ENCODE measurements at regions not wholly inside any gene's neighbourhood (a gene's known extent, or its start where the extent isn't known, plus 50 kb on each side); places are given as distances from the start of the nearest gene placed in this dataset.

DNA sequence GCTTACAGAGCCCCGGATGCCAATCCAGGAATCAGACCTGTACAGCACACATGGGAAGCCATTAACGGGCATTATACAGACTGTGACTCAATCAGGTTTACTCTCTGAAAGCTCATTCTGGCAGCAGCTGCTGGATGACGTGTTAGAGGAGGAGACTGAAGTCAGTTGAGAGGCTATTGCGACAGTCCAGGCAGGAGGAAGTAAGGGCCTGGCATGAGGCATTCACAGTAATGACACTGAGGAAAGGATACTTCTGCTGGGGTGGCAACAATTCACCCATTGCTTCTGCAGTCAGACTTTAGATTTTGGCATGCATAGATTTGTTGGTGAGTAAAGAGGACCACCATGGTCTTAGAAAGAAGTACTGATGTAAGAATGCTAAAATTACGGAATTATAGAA, 151.0 kb upstream of the HEY2 start:
- TF ChIP-seq GTF2F1 (IDR thresholded peaks at IDR 0.05; ENCODE audit: low read depth, low read length) (no peak), SIX5 (IDR thresholded peaks at IDR 0.05; ENCODE audit: borderline replicate concordance in 1 of 2, insufficient read depth in 1 of 2, low read depth in 1 of 2, low read length in 2 of 2) (no peak), HCFC1 (IDR thresholded peaks at IDR 0.05; ENCODE audit: low read depth, low read length) (no peak), HEY1 (CRISPR knock-in tag; IDR thresholded peaks at IDR 0.05; ENCODE audit: borderline replicate concordance) (no peak), GATAD2B (IDR thresholded peaks at IDR 0.05; ENCODE audit: borderline replicate concordance) (no peak), POLR2A (conservative IDR thresholded peaks at IDR 0.05) (no peak), SREBF1 (IDR thresholded peaks at IDR 0.05; ENCODE audit: borderline replicate concordance, low read depth, low read length) (no peak)
- TF ChIP-seq, protein P1, sequence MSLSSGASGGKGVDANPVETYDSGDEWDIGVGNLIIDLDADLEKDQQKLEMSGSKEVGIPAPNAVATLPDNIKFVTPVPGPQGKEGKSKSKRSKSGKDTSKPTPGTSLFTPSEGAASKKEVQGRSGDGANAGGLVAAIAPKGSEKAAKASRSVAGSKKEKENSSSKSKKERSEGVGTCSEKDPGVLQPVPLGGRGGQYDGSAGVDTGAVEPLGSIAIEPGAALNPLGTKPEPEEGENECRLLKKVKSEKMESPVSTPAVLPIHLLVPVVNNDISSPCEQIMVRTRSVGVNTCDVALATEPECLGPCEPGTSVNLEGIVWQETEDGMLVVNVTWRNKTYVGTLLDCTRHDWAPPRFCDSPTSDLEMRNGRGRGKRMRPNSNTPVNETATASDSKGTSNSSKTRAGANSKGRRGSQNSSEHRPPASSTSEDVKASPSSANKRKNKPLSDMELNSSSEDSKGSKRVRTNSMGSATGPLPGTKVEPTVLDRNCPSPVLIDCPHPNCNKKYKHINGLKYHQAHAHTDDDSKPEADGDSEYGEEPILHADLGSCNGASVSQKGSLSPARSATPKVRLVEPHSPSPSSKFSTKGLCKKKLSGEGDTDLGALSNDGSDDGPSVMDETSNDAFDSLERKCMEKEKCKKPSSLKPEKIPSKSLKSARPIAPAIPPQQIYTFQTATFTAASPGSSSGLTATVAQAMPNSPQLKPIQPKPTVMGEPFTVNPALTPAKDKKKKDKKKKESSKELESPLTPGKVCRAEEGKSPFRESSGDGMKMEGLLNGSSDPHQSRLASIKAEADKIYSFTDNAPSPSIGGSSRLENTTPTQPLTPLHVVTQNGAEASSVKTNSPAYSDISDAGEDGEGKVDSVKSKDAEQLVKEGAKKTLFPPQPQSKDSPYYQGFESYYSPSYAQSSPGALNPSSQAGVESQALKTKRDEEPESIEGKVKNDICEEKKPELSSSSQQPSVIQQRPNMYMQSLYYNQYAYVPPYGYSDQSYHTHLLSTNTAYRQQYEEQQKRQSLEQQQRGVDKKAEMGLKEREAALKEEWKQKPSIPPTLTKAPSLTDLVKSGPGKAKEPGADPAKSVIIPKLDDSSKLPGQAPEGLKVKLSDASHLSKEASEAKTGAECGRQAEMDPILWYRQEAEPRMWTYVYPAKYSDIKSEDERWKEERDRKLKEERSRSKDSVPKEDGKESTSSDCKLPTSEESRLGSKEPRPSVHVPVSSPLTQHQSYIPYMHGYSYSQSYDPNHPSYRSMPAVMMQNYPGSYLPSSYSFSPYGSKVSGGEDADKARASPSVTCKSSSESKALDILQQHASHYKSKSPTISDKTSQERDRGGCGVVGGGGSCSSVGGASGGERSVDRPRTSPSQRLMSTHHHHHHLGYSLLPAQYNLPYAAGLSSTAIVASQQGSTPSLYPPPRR (CRISPR knock-in tag; IDR thresholded peaks at IDR 0.05; ENCODE audit: borderline replicate concordance): no peak
- TF ChIP-seq, protein P2, sequence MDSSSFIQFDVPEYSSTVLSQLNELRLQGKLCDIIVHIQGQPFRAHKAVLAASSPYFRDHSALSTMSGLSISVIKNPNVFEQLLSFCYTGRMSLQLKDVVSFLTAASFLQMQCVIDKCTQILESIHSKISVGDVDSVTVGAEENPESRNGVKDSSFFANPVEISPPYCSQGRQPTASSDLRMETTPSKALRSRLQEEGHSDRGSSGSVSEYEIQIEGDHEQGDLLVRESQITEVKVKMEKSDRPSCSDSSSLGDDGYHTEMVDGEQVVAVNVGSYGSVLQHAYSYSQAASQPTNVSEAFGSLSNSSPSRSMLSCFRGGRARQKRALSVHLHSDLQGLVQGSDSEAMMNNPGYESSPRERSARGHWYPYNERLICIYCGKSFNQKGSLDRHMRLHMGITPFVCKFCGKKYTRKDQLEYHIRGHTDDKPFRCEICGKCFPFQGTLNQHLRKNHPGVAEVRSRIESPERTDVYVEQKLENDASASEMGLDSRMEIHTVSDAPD (CRISPR knock-in tag; IDR thresholded peaks at IDR 0.05): no peak
- TF ChIP-seq, protein P3, sequence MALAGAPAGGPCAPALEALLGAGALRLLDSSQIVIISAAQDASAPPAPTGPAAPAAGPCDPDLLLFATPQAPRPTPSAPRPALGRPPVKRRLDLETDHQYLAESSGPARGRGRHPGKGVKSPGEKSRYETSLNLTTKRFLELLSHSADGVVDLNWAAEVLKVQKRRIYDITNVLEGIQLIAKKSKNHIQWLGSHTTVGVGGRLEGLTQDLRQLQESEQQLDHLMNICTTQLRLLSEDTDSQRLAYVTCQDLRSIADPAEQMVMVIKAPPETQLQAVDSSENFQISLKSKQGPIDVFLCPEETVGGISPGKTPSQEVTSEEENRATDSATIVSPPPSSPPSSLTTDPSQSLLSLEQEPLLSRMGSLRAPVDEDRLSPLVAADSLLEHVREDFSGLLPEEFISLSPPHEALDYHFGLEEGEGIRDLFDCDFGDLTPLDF (CRISPR knock-in tag; IDR thresholded peaks at IDR 0.05): no peak
